ENCODE measurements at regions not wholly inside any gene's neighbourhood (a gene's known extent, or its start where the extent isn't known, plus 50 kb on each side); places are given as distances from the start of the nearest gene placed in this dataset.

DNA sequence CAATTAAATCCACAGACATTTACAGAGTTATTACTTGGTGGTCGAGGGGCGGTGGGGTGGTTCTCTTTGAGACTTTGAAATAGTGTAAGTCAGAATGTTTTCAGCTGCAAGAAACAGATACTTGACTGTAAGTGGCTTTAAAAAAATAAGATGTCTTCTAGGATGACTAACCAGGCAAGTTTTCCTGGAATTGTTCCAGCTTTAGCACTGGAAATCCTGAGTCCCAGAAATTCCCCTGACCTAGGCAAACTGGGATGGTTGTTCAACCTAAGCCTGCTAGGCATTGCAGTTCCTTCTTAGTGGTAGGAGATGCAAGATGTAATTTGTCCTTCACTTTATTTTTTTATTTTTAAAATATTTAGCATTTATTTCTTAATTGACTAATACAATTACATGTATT is 169.5 kb upstream of the POC5 start:
- POLR2A ChIA-PET = no interaction called here
- Histone ChIP-seq H3K4me2 (no peak overlapping the region), H3K9me3 (no peaks in the 10 kb centered on the region), H3K27ac (no peak overlapping the region), H3K4me3 (no peak overlapping the region), H3K4me1 (no peaks in the 10 kb centered on the region)
- no peak for ATAC-seq
- 22% methylated on average over 2 of the region's 2 CpGs for WGBS (ENCODE audit: missing lambda C conversion rate)
- TF ChIP-seq MAFK (IDR thresholded peaks at IDR 0.05; ENCODE audit: partially characterized antibody) (no peak), BHLHE40 (IDR thresholded peaks at IDR 0.05; ENCODE audit: low read depth, low read length) (no peak), HOXB13 (CRISPR knock-in tag; IDR thresholded peaks at IDR 0.05; ENCODE audit: low read depth) (no peak), RNF2 (IDR thresholded peaks at IDR 0.05; ENCODE audit: borderline replicate concordance, low read depth) (no peak), RAD21 (conservative IDR thresholded peaks at IDR 0.05 in 1 of 2, IDR thresholded peaks at IDR 0.05 in 1 of 2) (no peak), KDM5A (IDR thresholded peaks at IDR 0.05) (no peak), HDAC2 (IDR thresholded peaks at IDR 0.05) (no peak), ZSCAN20 (CRISPR knock-in tag; IDR thresholded peaks at IDR 0.05) (no peak), MAZ (IDR thresholded peaks at IDR 0.05; ENCODE audit: borderline replicate concordance, low read depth, low read length) (no peak)
- TF ChIP-seq, protein P1, sequence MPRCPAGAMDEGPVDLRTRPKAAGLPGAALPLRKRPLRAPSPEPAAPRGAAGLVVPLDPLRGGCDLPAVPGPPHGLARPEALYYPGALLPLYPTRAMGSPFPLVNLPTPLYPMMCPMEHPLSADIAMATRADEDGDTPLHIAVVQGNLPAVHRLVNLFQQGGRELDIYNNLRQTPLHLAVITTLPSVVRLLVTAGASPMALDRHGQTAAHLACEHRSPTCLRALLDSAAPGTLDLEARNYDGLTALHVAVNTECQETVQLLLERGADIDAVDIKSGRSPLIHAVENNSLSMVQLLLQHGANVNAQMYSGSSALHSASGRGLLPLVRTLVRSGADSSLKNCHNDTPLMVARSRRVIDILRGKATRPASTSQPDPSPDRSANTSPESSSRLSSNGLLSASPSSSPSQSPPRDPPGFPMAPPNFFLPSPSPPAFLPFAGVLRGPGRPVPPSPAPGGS (IDR thresholded peaks at IDR 0.05) = no peak
- TF ChIP-seq, protein P2, sequence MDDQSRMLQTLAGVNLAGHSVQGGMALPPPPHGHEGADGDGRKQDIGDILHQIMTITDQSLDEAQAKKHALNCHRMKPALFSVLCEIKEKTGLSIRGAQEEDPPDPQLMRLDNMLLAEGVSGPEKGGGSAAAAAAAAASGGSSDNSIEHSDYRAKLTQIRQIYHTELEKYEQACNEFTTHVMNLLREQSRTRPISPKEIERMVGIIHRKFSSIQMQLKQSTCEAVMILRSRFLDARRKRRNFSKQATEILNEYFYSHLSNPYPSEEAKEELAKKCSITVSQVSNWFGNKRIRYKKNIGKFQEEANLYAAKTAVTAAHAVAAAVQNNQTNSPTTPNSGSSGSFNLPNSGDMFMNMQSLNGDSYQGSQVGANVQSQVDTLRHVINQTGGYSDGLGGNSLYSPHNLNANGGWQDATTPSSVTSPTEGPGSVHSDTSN (IDR thresholded peaks at IDR 0.05) = no peak
- TF ChIP-seq, protein P3, sequence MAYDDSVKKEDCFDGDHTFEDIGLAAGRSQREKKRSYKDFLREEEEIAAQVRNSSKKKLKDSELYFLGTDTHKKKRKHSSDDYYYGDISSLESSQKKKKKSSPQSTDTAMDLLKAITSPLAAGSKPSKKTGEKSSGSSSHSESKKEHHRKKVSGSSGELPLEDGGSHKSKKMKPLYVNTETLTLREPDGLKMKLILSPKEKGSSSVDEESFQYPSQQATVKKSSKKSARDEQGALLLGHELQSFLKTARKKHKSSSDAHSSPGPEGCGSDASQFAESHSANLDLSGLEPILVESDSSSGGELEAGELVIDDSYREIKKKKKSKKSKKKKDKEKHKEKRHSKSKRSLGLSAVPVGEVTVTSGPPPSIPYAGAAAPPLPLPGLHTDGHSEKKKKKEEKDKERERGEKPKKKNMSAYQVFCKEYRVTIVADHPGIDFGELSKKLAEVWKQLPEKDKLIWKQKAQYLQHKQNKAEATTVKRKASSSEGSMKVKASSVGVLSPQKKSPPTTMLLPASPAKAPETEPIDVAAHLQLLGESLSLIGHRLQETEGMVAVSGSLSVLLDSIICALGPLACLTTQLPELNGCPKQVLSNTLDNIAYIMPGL (CRISPR knock-in tag; IDR thresholded peaks at IDR 0.05; ENCODE audit: borderline replicate concordance) = no peak
- TF ChIP-seq, protein P4, sequence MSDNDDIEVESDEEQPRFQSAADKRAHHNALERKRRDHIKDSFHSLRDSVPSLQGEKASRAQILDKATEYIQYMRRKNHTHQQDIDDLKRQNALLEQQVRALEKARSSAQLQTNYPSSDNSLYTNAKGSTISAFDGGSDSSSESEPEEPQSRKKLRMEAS (IDR thresholded peaks at IDR 0.05) = no peak
- DNase-seq (ENCODE audit: low read depth in 1 of 2, low spot score in 1 of 2) = no peak
- CTCF ChIA-PET = interaction anchor here (1.0 to 2.0 kb wide), 5 partner anchors 8 to 446 kb away, joined by 3 to 6 read pairs (median 3); no protein-coding TSS in a partner anchor
- no peak for FAIRE-seq

DNA sequence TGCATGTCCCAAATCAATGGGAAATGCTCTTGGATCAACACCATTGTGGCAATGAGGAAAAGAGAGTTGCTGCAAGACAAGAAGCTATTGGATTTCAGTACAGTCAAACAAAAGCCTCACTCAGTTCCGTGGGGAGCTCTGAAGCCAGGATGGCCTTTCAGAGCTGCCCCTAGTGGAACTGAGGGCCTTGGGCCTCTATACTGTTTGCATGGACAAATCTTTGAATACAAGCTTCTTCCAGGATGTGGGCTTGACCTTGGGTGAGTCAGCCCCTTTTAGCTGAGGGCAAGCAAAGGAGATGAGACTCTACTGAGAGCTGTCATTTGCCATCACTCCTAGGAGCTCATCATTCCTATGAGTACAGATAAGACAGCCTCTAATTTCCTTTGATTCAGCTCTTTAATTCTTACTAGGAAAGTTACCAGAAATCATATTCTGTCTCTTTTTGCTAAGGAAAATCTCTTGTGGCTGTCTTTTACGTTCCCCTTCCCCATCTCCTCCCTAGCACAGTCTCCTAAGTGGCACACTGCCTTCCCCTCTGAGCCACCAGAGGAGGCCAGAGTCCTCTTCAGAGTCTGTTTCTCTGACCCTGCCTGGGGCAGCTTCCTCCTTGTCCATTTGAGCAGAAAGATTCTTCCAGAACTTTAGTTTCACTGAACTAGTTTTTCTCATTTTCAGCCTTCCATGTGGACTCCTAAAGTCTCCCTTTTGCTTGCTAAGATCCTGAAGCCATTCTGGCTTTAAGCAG is 168.8 kb upstream of the POC5 start:
- DNase-seq (ENCODE audit: low read depth in 1 of 2, low spot score in 1 of 2) = no peak
- H3K4me2 ChIP-seq = no peak overlapping the region
- H3K27ac ChIP-seq = no peak overlapping the region
- no peak overlapping the region for H3K4me3 ChIP-seq
- H3K4me1 ChIP-seq = no peaks in the 10 kb centered on the region
- ChIA-PET POLR2A (no interaction called here), CTCF (interaction anchor here (0.8 to 2.0 kb wide), 6 partner anchors 9 to 447 kb away, joined by 3 to 6 read pairs (median 3); no protein-coding TSS in a partner anchor)
- no peaks in the 10 kb centered on the region for H3K9me3 ChIP-seq
- ATAC-seq = peak in 1 of 2 experiments; percentile 66; a peak in 3 of 6 replicates
- 5% methylated on average over 2 of the region's 2 CpGs for WGBS (ENCODE audit: missing lambda C conversion rate)
- no peak for FAIRE-seq
- TF ChIP-seq RAD21 (conservative IDR thresholded peaks at IDR 0.05 in 1 of 2, IDR thresholded peaks at IDR 0.05 in 1 of 2) = peak; percentile 12 to 23; a peak in 1 of 5 replicates
- no peak for TF ChIP-seq FOSL2 (IDR thresholded peaks at IDR 0.05)
- TF ChIP-seq FOSL2 (CRISPR knock-in tag; IDR thresholded peaks at IDR 0.05) = no peak

DNA sequence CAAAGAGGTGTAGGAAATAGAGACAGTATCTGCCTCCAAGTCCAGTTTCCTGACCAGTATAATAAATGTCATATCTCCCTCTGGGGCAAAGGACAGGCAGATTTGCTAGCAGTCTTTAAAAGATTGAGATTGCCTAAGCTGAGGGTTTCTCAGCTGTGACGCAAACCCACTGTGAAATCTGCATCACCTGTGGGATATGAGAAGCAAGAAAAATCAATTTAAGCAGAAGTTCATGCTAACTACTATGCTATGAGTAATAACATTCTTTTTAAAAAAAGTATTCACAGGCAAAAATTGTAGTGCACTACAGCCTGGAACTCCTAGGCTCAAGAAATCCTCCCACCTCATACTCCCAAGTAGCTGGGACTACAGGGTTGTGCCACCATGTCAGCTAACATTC is 168.1 kb upstream of the POC5 start:
- no peaks in the 10 kb centered on the region for H3K4me1 ChIP-seq
- DNase-seq (ENCODE audit: low read depth in 1 of 2, low spot score in 1 of 2) (no peak), FAIRE-seq (no peak), ATAC-seq (no peak)
- no peak overlapping the region for H3K4me2 ChIP-seq
- WGBS (ENCODE audit: missing lambda C conversion rate) = 15% methylated on average over 1 of the region's 1 CpG
- H3K4me3 ChIP-seq = no peak overlapping the region
- no peak overlapping the region for H3K27ac ChIP-seq
- no peaks in the 10 kb centered on the region for H3K9me3 ChIP-seq
- TF ChIP-seq, protein P5, sequence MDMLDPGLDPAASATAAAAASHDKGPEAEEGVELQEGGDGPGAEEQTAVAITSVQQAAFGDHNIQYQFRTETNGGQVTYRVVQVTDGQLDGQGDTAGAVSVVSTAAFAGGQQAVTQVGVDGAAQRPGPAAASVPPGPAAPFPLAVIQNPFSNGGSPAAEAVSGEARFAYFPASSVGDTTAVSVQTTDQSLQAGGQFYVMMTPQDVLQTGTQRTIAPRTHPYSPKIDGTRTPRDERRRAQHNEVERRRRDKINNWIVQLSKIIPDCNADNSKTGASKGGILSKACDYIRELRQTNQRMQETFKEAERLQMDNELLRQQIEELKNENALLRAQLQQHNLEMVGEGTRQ (IDR thresholded peaks at IDR 0.05) = no peak
- TF ChIP-seq CHD2 (IDR thresholded peaks at IDR 0.05; ENCODE audit: low read length, partially characterized antibody) (no peak), CBX2 (IDR thresholded peaks at IDR 0.05; ENCODE audit: borderline replicate concordance, low read depth) (no peak), ZFP36 (IDR thresholded peaks at IDR 0.05; ENCODE audit: borderline replicate concordance, partially characterized antibody) (no peak), ZSCAN20 (CRISPR knock-in tag; IDR thresholded peaks at IDR 0.05) (no peak)
- TF ChIP-seq, protein P6, sequence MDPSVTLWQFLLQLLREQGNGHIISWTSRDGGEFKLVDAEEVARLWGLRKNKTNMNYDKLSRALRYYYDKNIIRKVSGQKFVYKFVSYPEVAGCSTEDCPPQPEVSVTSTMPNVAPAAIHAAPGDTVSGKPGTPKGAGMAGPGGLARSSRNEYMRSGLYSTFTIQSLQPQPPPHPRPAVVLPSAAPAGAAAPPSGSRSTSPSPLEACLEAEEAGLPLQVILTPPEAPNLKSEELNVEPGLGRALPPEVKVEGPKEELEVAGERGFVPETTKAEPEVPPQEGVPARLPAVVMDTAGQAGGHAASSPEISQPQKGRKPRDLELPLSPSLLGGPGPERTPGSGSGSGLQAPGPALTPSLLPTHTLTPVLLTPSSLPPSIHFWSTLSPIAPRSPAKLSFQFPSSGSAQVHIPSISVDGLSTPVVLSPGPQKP (IDR thresholded peaks at IDR 0.05; ENCODE audit: low read depth, low read length) = no peak
- TF ChIP-seq, protein P4 (IDR thresholded peaks at IDR 0.05) = no peak
- CTCF ChIA-PET = interaction anchor here (1.3 to 2.0 kb wide), 2 partner anchors 9 to 29 kb away, joined by 3 to 6 read pairs; no protein-coding TSS in a partner anchor
- POLR2A ChIA-PET = no interaction called here
